Stimulated activated CD4-positive, alpha-beta T cell treated with anti-CD3 and anti-CD28 coated beads, Interleukin-12 subunit alpha, Interleukin-12 subunit beta, amount 100 ng/mL, for 24 hours (primary cell): ENCODE measurements at regions not wholly inside any gene's neighbourhood (a gene's known extent, or its start where the extent isn't known, plus 50 kb on each side); places are given as distances from the start of the nearest gene placed in this dataset.
"Not testable (repeated sequence)": the region's sequence is repeated elsewhere in the genome, so short reads cannot be mapped to it uniquely, and the experiment has no call there.

Source experiments
- DNase-seq, 2 experiments: peaks; one replicate each; pipeline ENCODE4 v3.0.0-alpha.2; 2020; ENCODE audit warnings: low read depth in 2 of 2

DNA sequence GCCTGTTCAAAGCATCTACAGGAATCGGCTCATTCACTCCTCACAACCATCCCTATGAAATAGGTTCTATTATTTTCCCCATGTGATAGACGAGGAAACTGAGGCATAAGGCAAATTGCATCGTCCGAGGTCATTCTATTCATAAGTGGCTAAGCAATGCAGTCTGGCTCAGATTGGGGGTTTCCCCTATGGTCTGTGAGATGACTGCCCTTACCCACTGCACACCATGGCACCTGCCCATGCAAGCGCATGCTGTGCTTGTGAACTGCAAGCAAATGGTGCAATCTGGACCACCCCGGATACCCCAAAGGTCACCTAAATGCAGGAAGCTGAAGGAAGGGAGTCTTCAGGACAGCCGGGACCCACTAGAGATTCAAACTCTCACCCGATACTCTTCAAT lies 123.4 kb upstream of the SOD1 start:
- DNase-seq, result no peak

DNA sequence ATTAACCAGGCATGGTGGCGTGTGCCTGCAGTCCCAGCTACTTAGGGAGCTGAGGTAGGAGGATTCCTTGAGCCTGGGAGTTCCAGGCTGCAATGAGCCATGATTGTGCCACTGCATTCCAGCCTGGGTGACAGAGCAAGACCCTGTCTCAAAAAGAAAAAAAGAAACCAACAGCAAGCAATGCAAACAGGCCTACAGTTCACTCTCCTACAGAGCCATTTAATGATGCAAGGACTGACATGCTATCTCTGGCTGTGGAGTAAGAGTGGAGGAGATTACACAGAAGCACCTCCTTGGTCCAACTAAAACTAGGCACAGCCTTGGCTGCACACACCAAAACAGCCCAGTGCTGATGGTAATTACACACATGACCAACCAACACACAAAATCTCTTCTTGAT lies 127.5 kb upstream of the SOD1 start:
- no peak for DNase-seq

DNA sequence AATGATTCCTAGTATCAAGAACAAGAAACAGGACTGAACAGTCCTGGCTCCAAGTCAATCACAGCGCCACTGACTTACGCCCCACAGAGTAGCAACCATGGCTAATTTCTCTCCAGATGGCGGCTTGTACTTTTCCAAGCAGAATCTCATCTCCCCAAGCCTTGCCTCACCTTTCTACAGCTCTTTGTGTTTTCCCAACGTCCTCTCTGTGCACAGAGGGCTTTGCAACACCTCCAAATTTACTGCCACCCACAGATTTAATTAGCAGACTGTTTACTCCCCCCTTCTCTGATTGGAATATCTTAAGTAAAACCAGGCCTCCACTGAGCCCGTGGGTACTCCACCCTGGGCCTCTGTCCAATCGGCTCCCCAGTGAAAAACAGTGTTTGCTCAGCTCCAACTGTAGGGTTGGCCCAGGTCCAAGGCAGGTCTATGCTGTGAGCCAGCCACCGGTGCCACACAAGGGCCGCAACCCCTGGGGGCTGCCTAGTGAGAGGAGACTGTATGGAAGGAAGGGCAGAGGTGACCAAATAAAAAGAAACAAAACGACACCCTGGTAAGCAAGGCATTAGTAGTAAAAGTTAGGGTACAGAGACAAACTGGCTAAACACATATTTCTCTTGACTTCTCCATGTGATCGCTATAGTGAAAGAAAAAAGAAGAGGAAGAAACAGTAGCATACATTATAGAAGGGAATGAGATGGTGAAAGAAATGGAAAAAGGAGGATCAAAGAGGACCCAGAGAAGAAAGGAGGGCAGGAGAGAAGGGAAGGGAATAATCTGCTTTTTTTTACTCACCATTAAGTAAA lies 128.4 kb upstream of the SOD1 start:
- DNase-seq, result no peak

DNA sequence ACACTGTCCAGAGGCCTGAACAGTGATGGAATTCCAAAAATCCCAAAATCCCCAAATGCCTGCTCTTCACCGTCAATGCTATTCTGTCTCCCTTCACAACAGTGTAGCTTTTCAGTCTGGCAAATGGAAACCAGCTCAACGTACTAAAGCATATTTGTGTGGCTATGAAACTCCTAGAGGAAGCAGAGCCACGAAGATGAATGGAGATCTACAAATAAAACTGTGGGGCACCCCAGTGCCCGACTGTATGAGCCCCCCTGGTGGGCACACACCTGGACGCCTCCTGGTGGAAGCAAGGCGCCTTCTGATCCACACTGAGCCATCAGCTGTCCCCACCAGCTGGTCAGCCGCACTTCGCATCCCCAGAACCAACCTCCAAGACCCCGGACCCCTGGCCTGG lies 129.1 kb upstream of the SOD1 start:
- DNase-seq, result no peak

DNA sequence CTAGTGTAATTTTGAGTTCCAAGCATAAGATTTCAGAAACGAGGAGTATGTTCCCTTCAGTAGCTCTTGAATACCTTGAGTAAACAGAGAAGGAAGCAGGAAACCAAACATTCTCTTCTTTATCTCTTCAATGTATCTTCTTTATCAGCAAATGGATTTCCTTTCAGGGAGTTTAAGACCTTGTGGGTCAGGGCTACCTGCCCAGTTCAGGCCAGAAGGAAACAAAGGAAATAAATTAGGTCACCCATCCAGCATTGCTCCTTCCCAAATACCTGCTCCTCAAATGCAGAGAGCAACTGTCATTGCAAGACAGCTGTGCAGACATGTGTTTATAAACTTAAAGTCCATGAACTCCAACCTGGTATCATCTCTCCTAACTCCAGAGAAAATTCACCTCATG lies 130.1 kb upstream of the SOD1 start:
- no peak for DNase-seq

DNA sequence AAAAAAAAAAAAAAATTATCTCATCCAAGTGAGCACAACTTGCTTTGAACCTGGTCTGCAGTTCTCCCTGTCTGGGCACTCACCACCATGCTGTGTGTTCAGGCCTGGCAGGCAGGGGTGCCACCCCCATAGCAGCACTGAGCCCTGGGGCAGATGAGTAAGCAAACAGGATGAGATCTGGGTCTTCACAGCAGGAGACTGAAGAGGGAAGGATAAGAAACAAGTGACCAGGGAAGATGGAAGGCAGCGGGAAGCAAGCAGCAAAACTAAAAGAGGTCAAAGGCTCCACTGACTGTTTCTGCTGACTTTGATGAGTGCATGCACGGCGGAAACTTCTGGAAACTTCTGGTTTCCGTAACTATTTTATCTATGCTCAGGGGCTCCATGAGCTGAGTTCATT lies 133.5 kb upstream of the SOD1 start:
- DNase-seq, result no peak

DNA sequence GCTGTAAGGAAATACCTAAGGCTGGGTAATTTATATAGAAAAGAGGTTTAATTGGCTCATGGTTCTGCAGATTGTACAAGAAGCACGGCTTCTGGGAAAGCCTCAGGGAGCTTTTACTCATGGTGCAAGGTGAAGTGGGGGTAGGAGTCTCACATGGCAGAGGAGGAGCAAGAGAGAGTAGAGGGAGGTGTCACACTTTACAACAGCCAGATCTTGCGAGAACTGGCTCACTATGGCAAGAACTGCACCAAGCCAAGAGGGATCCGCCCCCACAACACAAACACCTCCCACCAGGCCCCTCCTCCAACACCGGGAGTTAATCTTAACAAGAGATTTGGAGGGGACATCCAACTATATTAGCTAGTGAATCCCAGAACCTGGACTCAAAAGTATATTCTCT lies 135.4 kb upstream of the SOD1 start:
- DNase-seq, result no peak

DNA sequence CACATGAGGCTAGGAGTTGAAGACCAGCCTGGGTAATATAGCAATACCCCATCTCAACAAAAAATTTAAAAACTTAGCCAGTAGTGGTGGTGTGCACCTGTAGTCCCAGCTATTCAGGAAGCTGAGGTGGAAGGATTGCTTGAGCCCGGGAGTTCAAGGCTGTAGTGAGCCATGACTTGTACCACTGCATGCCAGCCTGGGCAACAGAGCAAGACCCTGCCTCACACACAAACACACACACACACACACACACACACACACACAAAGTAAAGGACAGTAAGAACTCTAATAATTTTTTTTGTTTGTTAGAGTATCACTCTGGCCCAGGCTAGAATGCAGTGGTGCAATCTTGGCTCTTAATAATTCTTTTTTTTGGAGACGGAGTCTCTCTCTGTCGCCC lies 138.0 kb upstream of the SOD1 start:
- DNase-seq, result no peak

DNA sequence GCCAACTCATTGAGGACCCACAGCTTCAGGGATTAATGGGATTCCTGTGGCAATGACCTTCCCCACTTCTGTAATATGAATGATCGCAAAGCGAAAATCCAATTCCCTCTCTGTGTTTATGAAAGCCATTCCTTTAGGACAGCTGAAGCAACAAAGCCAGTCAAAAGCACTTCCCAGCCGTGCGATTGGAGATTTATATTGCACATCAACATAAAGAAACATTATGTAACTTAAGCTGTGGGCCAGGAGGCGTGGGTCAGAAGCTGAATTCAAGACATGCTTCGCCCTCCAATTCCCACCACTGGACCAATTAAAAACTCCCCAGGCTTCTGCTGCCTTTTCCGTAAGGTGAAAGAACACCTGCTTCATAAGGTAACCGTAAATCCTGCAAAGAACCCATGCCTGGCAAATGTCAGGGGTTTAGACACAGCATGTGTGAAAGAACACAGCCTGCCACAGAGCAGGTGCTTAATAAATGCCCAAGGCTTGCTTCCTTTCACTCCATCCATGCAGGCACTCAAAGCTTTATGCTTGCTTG lies 138.9 kb upstream of the SOD1 start:
- DNase-seq, result no peak

DNA sequence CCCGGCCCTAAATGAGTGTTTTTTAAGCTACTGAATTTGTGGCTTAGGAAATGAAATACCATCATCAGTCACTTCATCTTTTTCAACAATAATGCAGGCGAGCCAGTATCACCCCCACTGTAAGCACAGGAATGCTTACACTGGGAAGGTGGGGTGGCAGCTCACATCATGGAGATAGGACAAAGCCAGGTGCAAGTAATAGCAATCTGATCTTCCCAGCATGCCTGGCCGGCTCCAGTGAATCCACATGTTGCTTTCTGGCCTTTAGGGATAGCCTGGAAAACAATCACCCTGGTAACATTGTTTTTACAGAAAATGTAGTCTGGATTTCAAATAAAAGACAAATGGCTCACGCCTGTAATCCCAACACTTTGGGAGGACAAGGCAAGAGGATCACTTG lies 140.9 kb upstream of the SOD1 start:
- DNase-seq, result no peak

DNA sequence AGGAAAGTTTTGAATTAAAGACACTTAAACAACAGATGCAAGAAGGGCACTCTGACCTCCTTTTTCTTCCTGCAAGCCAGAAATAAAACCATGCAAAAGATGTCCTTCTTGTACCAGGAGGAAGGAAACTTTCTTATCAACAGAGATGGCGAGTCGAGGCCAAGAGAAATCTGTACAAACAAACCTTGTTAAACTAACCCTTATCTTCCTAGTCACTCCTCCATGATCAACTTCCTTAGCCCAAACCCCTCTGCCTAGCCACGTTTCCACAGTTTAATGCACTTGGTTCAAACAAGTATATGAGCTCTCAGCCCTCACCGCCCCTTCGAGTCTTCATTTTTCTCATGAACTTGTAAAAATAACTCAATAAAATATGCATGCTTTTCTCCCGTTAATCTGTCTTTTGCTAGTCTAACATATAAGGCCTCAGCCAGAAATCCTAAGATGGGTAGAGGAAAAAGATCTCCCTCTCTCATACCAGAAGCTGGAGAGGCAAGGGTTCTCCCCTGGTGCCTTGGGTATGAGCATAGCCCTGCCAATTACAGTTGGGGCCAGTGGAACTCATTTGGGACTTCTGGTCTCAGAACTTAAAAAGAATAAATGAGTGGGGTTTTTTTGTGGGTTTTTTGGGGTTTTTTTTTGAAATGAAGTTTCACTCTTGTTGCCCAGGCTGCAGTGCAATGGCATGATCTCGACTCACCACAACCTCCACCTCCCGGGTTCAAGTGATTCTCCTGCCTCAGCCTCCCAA lies 141.7 kb upstream of the SOD1 start:
- no peak for DNase-seq

DNA sequence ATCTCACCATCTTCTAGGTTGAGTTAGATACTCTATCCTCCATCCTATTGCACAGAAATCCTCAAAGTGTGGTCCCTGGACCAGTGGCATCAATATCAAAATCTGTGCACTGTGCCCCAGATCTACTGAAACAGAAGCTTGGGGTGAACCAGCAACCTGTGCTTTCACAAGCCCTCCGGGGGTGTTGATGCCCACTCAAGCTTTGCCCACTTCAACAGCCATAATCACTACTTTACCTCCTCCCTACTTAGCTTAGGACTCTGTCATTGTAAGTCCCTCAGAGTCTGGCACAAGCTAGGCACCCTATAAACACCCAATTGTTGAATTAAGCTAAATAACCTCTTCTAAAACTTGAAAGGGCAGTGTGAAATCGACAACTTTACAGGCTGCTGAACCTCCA lies 144.2 kb upstream of the SOD1 start:
- no peak for DNase-seq

DNA sequence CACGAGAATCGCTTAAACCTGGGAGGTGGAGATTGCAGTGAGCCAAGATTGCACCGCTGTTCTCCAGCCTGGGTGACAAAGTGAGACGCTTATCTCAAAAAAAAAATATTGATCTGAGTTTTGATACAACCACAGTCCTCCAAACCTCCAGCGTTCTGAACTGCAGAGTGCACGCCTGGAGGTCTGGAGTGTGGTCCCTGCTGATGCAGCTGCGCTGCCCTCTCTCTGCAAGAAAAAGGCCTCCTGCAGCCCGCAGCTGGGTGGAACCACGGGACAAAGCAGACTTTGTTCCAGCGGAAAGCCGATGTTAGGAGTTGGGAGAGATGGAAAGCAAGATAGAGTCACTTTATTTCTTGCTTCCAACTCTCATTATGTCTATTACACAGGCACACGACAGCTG lies 144.9 kb upstream of the SOD1 start:
- DNase-seq, result no peak

DNA sequence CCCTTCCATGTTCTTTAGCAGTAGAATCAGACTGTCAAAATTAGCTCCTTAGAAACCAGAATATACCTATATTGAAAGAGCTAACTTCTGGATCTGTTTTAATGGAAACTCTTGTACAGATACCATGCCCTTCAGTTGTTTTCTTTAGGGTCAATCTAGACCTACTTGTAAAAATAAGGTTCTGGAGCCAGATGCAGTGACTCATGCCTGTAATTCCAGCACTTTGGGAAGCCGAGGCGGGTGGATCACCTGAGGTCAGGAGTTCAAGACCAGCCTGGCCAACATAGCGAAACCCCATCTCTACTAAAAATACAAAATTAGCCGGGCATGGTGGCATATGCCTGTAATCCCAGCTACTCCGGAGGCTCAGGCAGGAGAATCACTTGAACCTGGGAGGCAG lies 146.0 kb upstream of the SOD1 start:
- not testable (repeated sequence) for DNase-seq

DNA sequence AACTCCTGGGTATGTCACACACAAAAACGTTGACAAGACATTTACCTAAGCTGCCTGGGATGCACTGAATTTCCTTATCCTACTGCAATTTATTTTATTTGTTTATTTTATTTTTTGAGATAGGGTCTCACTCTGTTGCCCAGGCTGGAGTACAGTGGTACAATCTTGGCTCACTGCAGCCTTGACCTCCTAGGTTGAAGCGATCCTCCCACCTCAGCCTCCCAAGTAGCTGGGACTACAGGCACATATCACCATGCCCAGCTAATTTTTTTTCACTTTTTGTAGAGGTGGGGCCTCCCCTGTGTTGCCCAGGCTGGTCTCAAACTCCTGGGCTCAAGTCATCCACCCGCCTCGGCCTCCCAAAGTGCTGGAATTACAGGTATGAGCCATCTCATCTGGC lies 147.5 kb upstream of the SOD1 start:
- DNase-seq, result not testable (repeated sequence)

DNA sequence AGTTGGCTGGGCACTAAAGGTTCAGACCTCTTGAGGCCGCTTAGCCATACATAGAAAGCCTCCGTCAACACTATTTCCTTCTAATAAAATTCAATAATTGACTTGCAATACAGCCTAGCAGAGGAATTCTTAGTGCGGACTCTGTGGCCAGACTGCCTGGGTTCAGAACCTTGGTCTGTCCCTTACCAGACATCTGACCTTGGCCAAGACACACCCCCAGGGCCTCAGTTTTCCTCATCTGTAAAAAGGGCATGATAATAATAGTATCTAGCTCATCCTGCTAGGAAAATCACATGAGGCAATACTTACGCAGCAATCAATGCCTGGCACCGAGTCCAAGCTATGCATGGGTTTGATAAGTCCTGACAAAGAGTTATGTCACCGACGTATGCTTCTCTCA lies 148.2 kb upstream of the SOD1 start:
- DNase-seq, result no peak

DNA sequence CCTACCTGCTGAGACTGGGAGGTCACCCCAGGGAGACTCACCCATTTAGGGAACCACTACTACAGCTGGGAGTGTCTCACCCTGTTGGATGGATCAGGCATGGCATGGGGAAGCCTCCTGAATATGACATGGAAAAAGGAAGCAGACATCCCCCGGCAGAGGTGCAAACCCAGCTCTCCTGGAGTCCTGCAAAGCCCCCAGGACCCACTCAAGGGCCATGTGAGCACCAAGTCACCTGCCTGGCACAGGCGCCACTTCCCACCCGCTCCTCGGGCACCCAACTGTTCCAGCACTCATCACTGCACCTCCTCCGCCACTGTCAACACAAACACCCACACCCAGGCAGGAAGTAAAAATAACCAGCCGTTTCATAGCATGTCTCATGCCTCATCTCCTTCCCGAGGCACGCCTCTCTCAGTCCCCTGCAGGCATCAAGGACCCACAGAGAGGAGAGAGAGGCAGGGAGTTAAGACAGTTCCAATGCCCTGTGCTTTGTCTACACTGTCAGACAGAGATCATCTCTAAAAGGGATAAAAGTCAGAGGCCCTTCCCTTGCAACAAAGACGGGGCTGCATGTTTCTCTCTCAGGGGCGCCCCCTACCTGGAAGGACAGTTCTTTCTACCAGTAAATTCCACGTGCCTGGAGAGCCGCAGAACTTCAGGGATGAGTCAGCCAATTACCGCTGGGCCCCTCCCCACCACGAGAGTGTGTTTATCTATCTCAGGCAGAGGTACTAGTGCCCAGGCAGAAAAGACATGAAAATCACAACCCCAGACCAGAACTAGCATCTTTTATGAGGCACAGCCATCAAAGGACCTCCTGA lies 150.1 kb upstream of the SOD1 start:
- peak; percentile 61 to 87 for DNase-seq

DNA sequence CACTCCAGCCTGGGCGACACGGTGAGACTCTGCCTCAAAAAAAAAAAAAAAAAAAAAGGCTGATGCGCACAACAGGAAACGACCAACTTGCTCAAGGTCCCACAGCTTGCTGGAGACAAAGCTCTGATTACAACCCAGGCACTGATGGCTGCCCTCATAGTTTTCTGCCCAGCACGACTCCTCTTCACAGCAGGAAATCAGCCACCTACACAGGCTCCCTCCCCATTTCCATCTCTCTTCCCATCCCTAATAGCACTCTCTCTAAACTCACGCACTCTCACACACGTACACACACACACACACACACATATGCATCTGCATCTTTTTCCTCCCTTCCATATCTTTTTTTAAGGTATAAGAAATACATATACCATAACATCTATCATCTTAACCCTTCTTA lies 153.5 kb upstream of the SOD1 start:
- DNase-seq, result no peak

DNA sequence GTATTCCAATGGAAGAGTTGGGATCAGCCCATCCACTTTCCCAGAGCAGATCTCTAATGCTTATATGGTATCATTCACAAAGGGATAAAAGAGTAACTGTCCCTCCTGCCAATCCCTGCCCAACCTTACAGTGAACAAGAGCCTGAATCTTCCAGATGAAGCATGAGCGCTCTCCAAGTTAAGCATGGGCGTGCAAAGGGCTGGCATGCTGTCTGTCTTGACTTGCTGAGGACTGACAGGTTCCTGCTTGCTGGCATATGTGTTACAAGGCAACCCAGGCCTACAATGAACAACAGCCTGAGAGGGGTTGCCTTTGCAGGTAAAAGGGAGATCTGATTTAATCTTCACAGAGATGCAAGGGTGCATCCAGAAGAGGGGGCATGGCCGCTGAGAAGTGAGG lies 155.6 kb upstream of the SOD1 start:
- no peak for DNase-seq

DNA sequence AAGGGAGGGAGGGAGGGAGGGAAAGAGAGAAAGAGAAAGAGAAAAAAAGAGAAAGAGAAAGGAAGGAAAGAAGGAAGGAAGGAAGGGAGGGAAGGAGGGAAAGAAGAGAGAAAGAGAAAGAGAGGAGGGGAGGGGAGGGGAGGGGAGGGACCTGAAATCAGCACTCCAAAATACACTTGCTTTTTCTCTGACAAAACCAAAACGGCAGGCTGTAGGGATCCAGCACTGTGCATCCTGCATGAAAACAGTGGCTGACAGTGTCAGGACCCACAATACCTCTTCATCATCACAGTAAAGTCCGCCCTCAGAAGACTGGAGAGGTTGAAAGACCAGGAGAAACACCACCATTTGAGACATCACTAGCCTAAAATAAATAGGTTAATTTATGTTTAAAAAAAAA lies 156.0 kb upstream of the SOD1 start:
- DNase-seq, result no peak

DNA sequence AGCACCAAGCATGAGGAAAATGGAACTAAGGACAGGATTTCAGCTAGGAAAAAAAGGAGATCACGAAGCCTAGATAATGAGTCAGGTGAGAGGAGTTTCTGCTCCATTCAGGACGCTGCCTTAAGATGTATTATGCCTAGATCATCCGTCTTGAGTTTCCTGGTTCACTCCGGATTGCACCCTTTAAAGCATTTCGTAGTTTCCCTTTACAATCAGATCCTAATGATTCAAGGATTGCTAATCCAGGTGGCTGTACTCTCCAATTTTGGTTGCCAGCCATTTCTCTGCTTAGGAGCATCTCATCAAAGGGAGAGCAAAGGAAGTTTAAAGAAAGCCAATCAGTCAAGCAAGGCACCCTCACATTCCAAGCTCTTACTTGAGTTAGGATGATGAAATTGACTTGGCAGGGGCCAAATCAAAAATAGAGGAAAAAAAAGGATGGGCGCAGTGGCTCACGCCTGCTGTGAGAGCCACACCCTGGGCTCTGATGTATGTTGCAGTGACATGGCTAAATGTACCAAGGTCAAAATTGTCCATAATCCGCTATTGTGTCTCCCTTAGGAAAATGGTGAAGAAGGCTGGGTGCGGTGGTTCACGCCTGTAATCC lies 156.9 kb upstream of the SOD1 start:
- DNase-seq, result no peak

DNA sequence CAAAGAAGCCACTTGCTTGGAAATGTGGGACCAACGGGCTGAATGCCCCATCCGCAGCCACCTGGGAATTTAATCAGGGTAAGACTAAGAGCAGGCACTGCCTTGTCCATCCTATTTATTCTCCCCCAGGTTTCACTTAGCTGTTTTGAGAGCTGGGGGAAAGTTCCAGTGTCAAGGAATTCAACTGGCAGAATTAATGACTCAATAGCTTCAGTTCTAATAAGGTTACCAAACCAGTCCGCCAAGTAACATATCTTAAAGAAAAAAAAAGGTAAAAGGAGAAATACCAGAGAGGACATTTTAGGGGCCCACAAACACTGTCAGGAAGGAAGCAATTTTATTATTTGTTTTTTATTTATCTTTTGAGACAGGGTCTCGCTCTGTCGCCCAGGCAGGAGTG lies 157.6 kb upstream of the SOD1 start:
- DNase-seq, result no peak
